H1 (cell line): ENCODE measurements at regions not wholly inside any gene's neighbourhood (a gene's known extent, or its start where the extent isn't known, plus 50 kb on each side); places are given as distances from the start of the nearest gene placed in this dataset.

Source experiments
- CHD7 ChIP-seq: fragments of 300-600 bp; sonication (generic); IDR thresholded peaks from 2 replicates; pipeline ENCODE4 v1.7.1; 2012; ENCODE audit warnings: low read length, moderate library complexity, mild to moderate bottlenecking, inconsistent platforms; ENCODE audit not compliant: insufficient replicate concordance
- EP300 ChIP-seq, 2 experiments: IDR thresholded peaks; 1 replicate in 1 of 2; 2 replicates in 1 of 2; pipeline ENCODE4 v1.6.1; 2011 to 2012; ENCODE audit warnings: low read depth in 2 of 2, low read length in 2 of 2, mild to moderate bottlenecking in 2 of 2, borderline replicate concordance in 1 of 2, inconsistent platforms in 1 of 2, moderate library complexity in 1 of 2
- KDM4A ChIP-seq: IDR thresholded peaks from one replicate; pipeline ENCODE4 v1.7.1; 2012; ENCODE audit warnings: low read depth, mild to moderate bottlenecking, moderate library complexity, low read length, inconsistent platforms; ENCODE audit not compliant: severe bottlenecking
- RBBP5 ChIP-seq: IDR thresholded peaks from 2 replicates; pipeline ENCODE4 v1.7.1; 2012; ENCODE audit warnings: low read depth, mild to moderate bottlenecking, inconsistent platforms, low read length, moderate library complexity, borderline replicate concordance
- TCF12 ChIP-seq: IDR thresholded peaks from 2 replicates; pipeline ENCODE4 v1.6.1; 2011; ENCODE audit warnings: low read depth, mild to moderate bottlenecking, low read length

GRCh38 chr6:14713966-14714631 is 531.8 kb upstream of the JARID2 start (continued):
- TF ChIP-seq CHD7 = no peak
- TF ChIP-seq EP300 (IDR thresholded peaks at IDR 0.05; ENCODE audit: borderline replicate concordance in 1 of 2, low read depth in 2 of 2, low read length in 2 of 2) = no peak
- no peak for TF ChIP-seq KDM4A
- TF ChIP-seq TCF12 = no peak
- no peak for TF ChIP-seq RBBP5
